ENCODE measurements at regions not wholly inside any gene's neighbourhood (a gene's known extent, or its start where the extent isn't known, plus 50 kb on each side); places are given as distances from the start of the nearest gene placed in this dataset.

DNA sequence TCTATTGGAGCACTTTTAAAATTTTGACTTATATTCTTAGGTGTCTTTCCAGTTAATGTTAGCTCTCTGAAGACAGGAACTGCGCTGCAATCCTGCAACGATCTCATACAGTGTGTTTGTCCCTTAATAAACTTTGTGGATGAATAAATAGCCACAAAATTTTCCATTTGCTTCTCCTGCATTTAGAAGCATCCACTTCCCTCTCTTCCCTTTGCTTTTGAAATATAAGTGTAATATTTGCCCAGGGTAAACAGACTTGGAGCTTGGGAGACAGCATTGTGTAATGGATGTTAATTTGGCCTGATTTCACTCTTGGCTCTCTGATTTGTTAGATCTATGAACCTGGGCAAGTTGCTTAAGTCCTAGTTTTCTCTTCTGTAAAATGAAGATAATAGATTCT is 58.2 kb upstream of the CD28 start:
- TF ChIP-seq, protein P1, sequence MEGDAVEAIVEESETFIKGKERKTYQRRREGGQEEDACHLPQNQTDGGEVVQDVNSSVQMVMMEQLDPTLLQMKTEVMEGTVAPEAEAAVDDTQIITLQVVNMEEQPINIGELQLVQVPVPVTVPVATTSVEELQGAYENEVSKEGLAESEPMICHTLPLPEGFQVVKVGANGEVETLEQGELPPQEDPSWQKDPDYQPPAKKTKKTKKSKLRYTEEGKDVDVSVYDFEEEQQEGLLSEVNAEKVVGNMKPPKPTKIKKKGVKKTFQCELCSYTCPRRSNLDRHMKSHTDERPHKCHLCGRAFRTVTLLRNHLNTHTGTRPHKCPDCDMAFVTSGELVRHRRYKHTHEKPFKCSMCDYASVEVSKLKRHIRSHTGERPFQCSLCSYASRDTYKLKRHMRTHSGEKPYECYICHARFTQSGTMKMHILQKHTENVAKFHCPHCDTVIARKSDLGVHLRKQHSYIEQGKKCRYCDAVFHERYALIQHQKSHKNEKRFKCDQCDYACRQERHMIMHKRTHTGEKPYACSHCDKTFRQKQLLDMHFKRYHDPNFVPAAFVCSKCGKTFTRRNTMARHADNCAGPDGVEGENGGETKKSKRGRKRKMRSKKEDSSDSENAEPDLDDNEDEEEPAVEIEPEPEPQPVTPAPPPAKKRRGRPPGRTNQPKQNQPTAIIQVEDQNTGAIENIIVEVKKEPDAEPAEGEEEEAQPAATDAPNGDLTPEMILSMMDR (conservative IDR thresholded peaks at IDR 0.05; ENCODE audit: low read length) = no peak
- TF ChIP-seq EZH2phosphoT487 (IDR thresholded peaks at IDR 0.05; ENCODE audit: borderline replicate concordance, low read depth, low read length) = no peak

All from OCI-LY7 (cell line).